ENCODE measurements at regions not wholly inside any gene's neighbourhood (a gene's known extent, or its start where the extent isn't known, plus 50 kb on each side); places are given as distances from the start of the nearest gene placed in this dataset.

- H3K4me1 ChIP-seq = peaks cover 43% of the 10 kb centered on the region
- no peaks in the 10 kb centered on the region for H3K36me3 ChIP-seq
- intact Hi-C loops (cut with micrococcal nuclease) = no loop called here
- no peaks in the 10 kb centered on the region for H3K27me3 ChIP-seq (ENCODE audit: low read depth)
- H3K4me3 ChIP-seq = no peak overlapping the region
- TF ChIP-seq, protein P1, sequence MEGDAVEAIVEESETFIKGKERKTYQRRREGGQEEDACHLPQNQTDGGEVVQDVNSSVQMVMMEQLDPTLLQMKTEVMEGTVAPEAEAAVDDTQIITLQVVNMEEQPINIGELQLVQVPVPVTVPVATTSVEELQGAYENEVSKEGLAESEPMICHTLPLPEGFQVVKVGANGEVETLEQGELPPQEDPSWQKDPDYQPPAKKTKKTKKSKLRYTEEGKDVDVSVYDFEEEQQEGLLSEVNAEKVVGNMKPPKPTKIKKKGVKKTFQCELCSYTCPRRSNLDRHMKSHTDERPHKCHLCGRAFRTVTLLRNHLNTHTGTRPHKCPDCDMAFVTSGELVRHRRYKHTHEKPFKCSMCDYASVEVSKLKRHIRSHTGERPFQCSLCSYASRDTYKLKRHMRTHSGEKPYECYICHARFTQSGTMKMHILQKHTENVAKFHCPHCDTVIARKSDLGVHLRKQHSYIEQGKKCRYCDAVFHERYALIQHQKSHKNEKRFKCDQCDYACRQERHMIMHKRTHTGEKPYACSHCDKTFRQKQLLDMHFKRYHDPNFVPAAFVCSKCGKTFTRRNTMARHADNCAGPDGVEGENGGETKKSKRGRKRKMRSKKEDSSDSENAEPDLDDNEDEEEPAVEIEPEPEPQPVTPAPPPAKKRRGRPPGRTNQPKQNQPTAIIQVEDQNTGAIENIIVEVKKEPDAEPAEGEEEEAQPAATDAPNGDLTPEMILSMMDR (IDR thresholded peaks at IDR 0.05; ENCODE audit: borderline replicate concordance) = no peak
- H3K27ac ChIP-seq (replicated peaks) = no peak overlapping the region
- DNase-seq = no peak
- H3K9me3 ChIP-seq (replicated peaks) = no peaks in the 10 kb centered on the region
Observed at GRCh38 chr12:93133361-93133760, 204.3 kb upstream of the EEA1 start.

- Histone ChIP-seq H3K27ac (replicated peaks) (no peak overlapping the region), H3K4me3 (no peak overlapping the region), H3K36me3 (no peaks in the 10 kb centered on the region), H3K27me3 (ENCODE audit: low read depth) (no peaks in the 10 kb centered on the region), H3K9me3 (replicated peaks) (no peaks in the 10 kb centered on the region), H3K4me1 (peaks cover 47% of the 10 kb centered on the region)
- intact Hi-C loops (cut with micrococcal nuclease) = no loop called here
- TF ChIP-seq, protein P1 (IDR thresholded peaks at IDR 0.05; ENCODE audit: borderline replicate concordance) = no peak
- DNase-seq = no peak
Observed at GRCh38 chr12:93134175-93134890, 205.2 kb upstream of the EEA1 start.

GRCh38 chr12:93134893-93135285, 205.8 kb upstream of the EEA1 start:
- no peak overlapping the region for H3K4me3 ChIP-seq
- peak overlapping the region; percentile 28 for H3K27ac ChIP-seq (replicated peaks)
- intact Hi-C loops (cut with micrococcal nuclease) = no loop called here
- H3K9me3 ChIP-seq (replicated peaks) = no peaks in the 10 kb centered on the region
- H3K36me3 ChIP-seq = no peaks in the 10 kb centered on the region
- no peaks in the 10 kb centered on the region for H3K27me3 ChIP-seq (ENCODE audit: low read depth)
- no peak for DNase-seq
- TF ChIP-seq, protein P1 (IDR thresholded peaks at IDR 0.05; ENCODE audit: borderline replicate concordance) = no peak
- peaks cover 51% of the 10 kb centered on the region for H3K4me1 ChIP-seq

DNA sequence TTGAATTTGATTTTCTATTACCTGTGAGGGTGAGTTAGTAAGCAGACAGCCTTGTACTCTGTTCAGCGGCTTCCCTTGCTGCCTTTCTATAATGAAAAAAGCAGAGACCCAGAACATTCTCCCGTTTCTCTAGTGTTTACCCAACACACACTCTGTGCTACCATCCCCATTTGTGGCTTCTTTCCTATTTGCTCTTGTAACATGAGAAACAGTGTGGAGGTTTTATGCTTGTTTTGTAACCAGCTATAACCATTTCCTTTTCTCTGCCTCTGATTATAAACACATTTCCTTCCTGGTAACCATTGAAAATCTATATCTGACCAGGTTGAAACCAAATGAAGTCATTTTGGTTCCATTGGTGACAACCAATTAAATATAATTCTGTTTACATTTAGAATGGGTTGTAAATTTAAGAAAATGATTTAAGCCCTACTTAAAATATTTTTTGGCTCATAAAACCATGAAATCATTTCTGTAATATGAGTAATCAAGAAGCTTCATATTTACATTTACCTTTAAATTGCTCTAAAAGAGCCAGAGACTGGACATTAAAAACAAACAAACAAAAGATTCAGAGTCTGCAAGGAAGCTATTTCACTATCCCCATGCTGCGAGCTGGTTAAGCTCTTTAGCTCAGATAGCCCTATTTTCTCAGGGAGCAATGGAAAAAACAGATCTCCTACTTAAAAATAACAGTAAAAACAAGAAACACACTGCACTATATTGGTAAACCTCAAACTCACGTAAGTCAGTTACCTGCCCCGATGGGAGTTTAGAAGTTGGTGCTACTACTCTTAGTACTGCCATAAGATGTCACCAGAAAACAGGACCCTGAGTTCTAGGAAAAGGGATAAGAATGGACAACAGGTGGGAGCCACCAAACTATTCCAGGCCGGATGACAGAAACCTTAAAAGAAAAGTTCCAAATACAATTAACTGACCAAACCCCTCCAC, 206.5 kb upstream of the EEA1 start:
- H3K4me3 ChIP-seq = no peak overlapping the region
- intact Hi-C loops (cut with micrococcal nuclease) = no loop called here
- H3K9me3 ChIP-seq (replicated peaks) = no peaks in the 10 kb centered on the region
- H3K27ac ChIP-seq (replicated peaks) = peak overlapping the region; percentile 28
- H3K27me3 ChIP-seq (ENCODE audit: low read depth) = no peaks in the 10 kb centered on the region
- H3K36me3 ChIP-seq = no peaks in the 10 kb centered on the region
- no peak for DNase-seq
- H3K4me1 ChIP-seq = peaks cover 45% of the 10 kb centered on the region
- TF ChIP-seq, protein P1 (IDR thresholded peaks at IDR 0.05; ENCODE audit: borderline replicate concordance) = no peak

DNA sequence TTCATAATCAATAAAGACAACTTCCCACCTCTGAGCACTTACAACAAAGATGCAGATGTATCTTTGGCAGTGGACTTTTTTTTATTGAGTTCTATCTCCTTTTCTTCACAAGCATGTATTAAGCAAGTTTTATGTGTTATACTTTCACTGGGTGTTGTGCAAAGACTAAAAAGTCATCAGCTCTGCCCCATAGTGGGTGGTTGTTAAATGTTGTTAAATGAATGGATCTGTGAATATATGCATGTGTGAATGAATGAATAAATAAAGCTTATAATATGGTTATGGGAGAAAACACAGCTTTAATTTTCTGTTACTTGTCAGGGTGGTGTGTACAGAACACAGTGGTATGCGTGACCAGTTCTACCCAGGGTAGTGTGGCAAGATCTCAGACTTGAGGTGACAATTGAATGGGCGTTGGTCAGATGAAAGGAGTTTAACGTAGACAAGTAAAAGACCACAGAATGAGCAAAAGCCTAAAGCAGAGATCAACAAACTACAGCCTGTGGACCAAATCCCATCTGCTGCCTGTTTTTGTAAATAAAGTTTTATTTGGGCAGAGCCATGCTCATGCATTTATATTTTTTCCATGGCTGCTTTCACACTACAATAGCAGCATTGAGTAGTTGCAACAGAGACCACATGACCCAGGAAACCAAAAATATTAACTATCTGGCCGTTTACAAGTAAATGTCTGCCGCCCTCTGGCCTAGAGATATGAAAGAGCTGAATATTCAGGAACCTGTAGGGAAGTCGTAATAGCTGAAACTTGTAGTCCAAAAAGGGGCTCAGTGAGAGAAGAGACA, 207.4 kb upstream of the EEA1 start:
- Histone ChIP-seq H3K27me3 (ENCODE audit: low read depth) (no peaks in the 10 kb centered on the region), H3K9me3 (replicated peaks) (no peaks in the 10 kb centered on the region), H3K4me3 (no peak overlapping the region), H3K4me1 (peaks cover 38% of the 10 kb centered on the region), H3K27ac (replicated peaks) (no peak overlapping the region), H3K36me3 (no peaks in the 10 kb centered on the region)
- DNase-seq = no peak
- intact Hi-C loops (cut with micrococcal nuclease) = no loop called here
- TF ChIP-seq, protein P1 (IDR thresholded peaks at IDR 0.05; ENCODE audit: borderline replicate concordance) = no peak
